Neural progenitor cell (in vitro differentiated cells): ENCODE measurements at regions not wholly inside any gene's neighbourhood (a gene's known extent, or its start where the extent isn't known, plus 50 kb on each side); places are given as distances from the start of the nearest gene placed in this dataset.

Source experiments
- CTCF ChIP-seq: fragments of 200-600 bp; sonication (generic); IDR thresholded peaks from 2 replicates; pipeline ENCODE4 v1.5.1; 2017; ENCODE audit warnings: antibody characterized with exemption, mild to moderate bottlenecking
- EZH2 ChIP-seq: fragments of 200-600 bp; sonication (generic); IDR thresholded peaks from 2 replicates; pipeline ENCODE4 v1.6.1; 2017; ENCODE audit warnings: antibody characterized with exemption, mild to moderate bottlenecking, moderate library complexity
- EZH2phosphoT487 ChIP-seq: fragments of 200-600 bp; sonication (generic); IDR thresholded peaks from 2 replicates; pipeline ENCODE4 v1.6.1; 2017; ENCODE audit warnings: antibody characterized with exemption

GRCh38 chr7:149703044-149703650 is 70.2 kb downstream of the ZNF467 start:
- TF ChIP-seq CTCF: no peak
- TF ChIP-seq EZH2phosphoT487: no peak
- TF ChIP-seq EZH2: no peak
